Right lobe of liver (tissue), 4 donors: ENCODE measurements at regions not wholly inside any gene's neighbourhood (a gene's known extent, or its start where the extent isn't known, plus 50 kb on each side); places are given as distances from the start of the nearest gene placed in this dataset.

Source experiments
- CTCF ChIP-seq, 4 donors: fragments of 200-600 bp in 3 of 4; fragments of 450-650 bp in 1 of 4; IDR thresholded peaks; one replicate each; pipeline versions ENCODE4 v1.5.1 to v1.8.0; 2016 to 2022; ENCODE audit warnings: antibody characterized with exemption in 4 of 4, mild to moderate bottlenecking in 2 of 4
- POLR2A ChIP-seq: fragments of 450-650 bp; IDR thresholded peaks from one replicate; pipeline ENCODE4 v1.6.1; 2017; ENCODE audit warnings: antibody characterized with exemption, mild to moderate bottlenecking
- donor health status: DM: no; HTN: no; CAD: no.
- donor health status: DM: no; HTN: no; CAD: no.
- donor health status: DM: no; HTN: yes; CAD: no.

GRCh38 chr14:40623643-40624042, 983.0 kb upstream of the LRFN5 start:
- TF ChIP-seq POLR2A (no peak), CTCF (IDR thresholded peaks at IDR 0.05) (no peak)
